ENCODE measurements at regions not wholly inside any gene's neighbourhood (a gene's known extent, or its start where the extent isn't known, plus 50 kb on each side); places are given as distances from the start of the nearest gene placed in this dataset.

- ATAC-seq (no peak), DNase-seq (no peak)
- Mint-ChIP-seq H3K4me1 (no peaks in the 10 kb centered on the region), H3K4me3 (no peak overlapping the region), H3K9me3 (no peaks in the 10 kb centered on the region), H3K27ac (no peak overlapping the region), H3K27me3 (peaks cover 7% of the 10 kb centered on the region)
These were observed 120.0 kb upstream of the FOXF1 start for GRCh38 chr16:86390335-86390734.

- no peak overlapping the region for H3K4me3 Mint-ChIP-seq
- no peak overlapping the region for H3K27ac Mint-ChIP-seq
- no peaks in the 10 kb centered on the region for H3K9me3 Mint-ChIP-seq
- H3K27me3 Mint-ChIP-seq: peaks cover 7% of the 10 kb centered on the region
- H3K4me1 Mint-ChIP-seq: no peaks in the 10 kb centered on the region
- no peak for ATAC-seq
- no peak for DNase-seq
These were observed 118.8 kb upstream of the FOXF1 start for GRCh38 chr16:86391486-86391885.

GRCh38 chr16:86391984-86392383 lies 118.3 kb upstream of the FOXF1 start:
- Mint-ChIP-seq H3K9me3 (no peaks in the 10 kb centered on the region), H3K4me3 (no peak overlapping the region), H3K4me1 (no peaks in the 10 kb centered on the region), H3K27me3 (peaks cover 10% of the 10 kb centered on the region), H3K27ac (no peak overlapping the region)
- DNase-seq: no peak
- ATAC-seq: no peak

GRCh38 chr16:86392436-86393152 lies 117.7 kb upstream of the FOXF1 start:
- no peak overlapping the region for H3K27ac Mint-ChIP-seq
- no peak for ATAC-seq
- H3K27me3 Mint-ChIP-seq: peaks cover 11% of the 10 kb centered on the region
- H3K4me3 Mint-ChIP-seq: no peak overlapping the region
- no peak for DNase-seq
- H3K9me3 Mint-ChIP-seq: no peaks in the 10 kb centered on the region
- no peaks in the 10 kb centered on the region for H3K4me1 Mint-ChIP-seq

- H3K27me3 Mint-ChIP-seq: peaks cover 6% of the 10 kb centered on the region
- H3K4me1 Mint-ChIP-seq: no peaks in the 10 kb centered on the region
- ATAC-seq: no peak
- H3K27ac Mint-ChIP-seq: no peak overlapping the region
- DNase-seq: no peak
- H3K4me3 Mint-ChIP-seq: no peak overlapping the region
- no peaks in the 10 kb centered on the region for H3K9me3 Mint-ChIP-seq
These were observed 116.3 kb upstream of the FOXF1 start for GRCh38 chr16:86393907-86394626.

- Mint-ChIP-seq H3K27ac (no peak overlapping the region), H3K27me3 (peaks cover 6% of the 10 kb centered on the region), H3K4me1 (no peaks in the 10 kb centered on the region), H3K4me3 (no peak overlapping the region), H3K9me3 (no peaks in the 10 kb centered on the region)
- no peak for ATAC-seq
- no peak for DNase-seq
These were observed 114.8 kb upstream of the FOXF1 start for GRCh38 chr16:86395477-86395876.

GRCh38 chr16:86396422-86396821 lies 113.9 kb upstream of the FOXF1 start:
- ATAC-seq (no peak), DNase-seq (no peak)
- no peaks in the 10 kb centered on the region for H3K4me1 Mint-ChIP-seq
- no peaks in the 10 kb centered on the region for H3K9me3 Mint-ChIP-seq
- no peak overlapping the region for H3K27ac Mint-ChIP-seq
- no peak overlapping the region for H3K4me3 Mint-ChIP-seq
- peaks cover 8% of the 10 kb centered on the region for H3K27me3 Mint-ChIP-seq

- ATAC-seq (no peak), DNase-seq (no peak)
- peaks cover 13% of the 10 kb centered on the region for H3K27me3 Mint-ChIP-seq
- no peaks in the 10 kb centered on the region for H3K4me1 Mint-ChIP-seq
- no peak overlapping the region for H3K4me3 Mint-ChIP-seq
- H3K9me3 Mint-ChIP-seq: no peaks in the 10 kb centered on the region
- H3K27ac Mint-ChIP-seq: no peak overlapping the region
These were observed 113.4 kb upstream of the FOXF1 start for GRCh38 chr16:86396901-86397311.

GRCh38 chr16:86398201-86398600 lies 112.1 kb upstream of the FOXF1 start:
- Mint-ChIP-seq H3K27ac (no peak overlapping the region), H3K27me3 (peaks cover 17% of the 10 kb centered on the region), H3K4me3 (no peak overlapping the region), H3K9me3 (no peaks in the 10 kb centered on the region), H3K4me1 (no peaks in the 10 kb centered on the region)
- DNase-seq (no peak), ATAC-seq (no peak)

- H3K9me3 Mint-ChIP-seq: no peaks in the 10 kb centered on the region
- ATAC-seq: no peak
- H3K27me3 Mint-ChIP-seq: peaks cover 21% of the 10 kb centered on the region
- H3K27ac Mint-ChIP-seq: no peak overlapping the region
- no peaks in the 10 kb centered on the region for H3K4me1 Mint-ChIP-seq
- no peak overlapping the region for H3K4me3 Mint-ChIP-seq
- no peak for DNase-seq
These were observed 111.7 kb upstream of the FOXF1 start for GRCh38 chr16:86398622-86399021.

GRCh38 chr16:86401126-86401525 lies 109.2 kb upstream of the FOXF1 start:
- peaks cover 34% of the 10 kb centered on the region for H3K27me3 Mint-ChIP-seq

GRCh38 chr16:86403085-86403484 lies 107.2 kb upstream of the FOXF1 start:
- Mint-ChIP-seq H3K4me1 (no peaks in the 10 kb centered on the region), H3K4me3 (no peak overlapping the region), H3K9me3 (no peaks in the 10 kb centered on the region), H3K27me3 (peaks cover 28% of the 10 kb centered on the region), H3K27ac (no peak overlapping the region)
- DNase-seq: no peak
- ATAC-seq: no peak

More at GRCh38 chr16:86401126-86401525, 109.2 kb upstream of the FOXF1 start:
- Mint-ChIP-seq H3K9me3 (no peaks in the 10 kb centered on the region), H3K4me1 (no peaks in the 10 kb centered on the region), H3K27ac (no peak overlapping the region), H3K4me3 (no peak overlapping the region)
- DNase-seq (no peak), ATAC-seq (no peak)

GRCh38 chr16:86403541-86404163 lies 106.7 kb upstream of the FOXF1 start:
- Mint-ChIP-seq H3K9me3 (no peaks in the 10 kb centered on the region), H3K27me3 (peaks cover 30% of the 10 kb centered on the region), H3K4me3 (no peak overlapping the region), H3K27ac (no peak overlapping the region), H3K4me1 (no peaks in the 10 kb centered on the region)
- no peak for ATAC-seq
- no peak for DNase-seq

GRCh38 chr16:86404678-86405077 lies 105.6 kb upstream of the FOXF1 start:
- ATAC-seq (no peak), DNase-seq (no peak)
- Mint-ChIP-seq H3K9me3 (no peaks in the 10 kb centered on the region), H3K4me1 (no peaks in the 10 kb centered on the region), H3K27ac (no peak overlapping the region), H3K4me3 (no peak overlapping the region), H3K27me3 (peaks cover 40% of the 10 kb centered on the region)

- peaks cover 41% of the 10 kb centered on the region for H3K27me3 Mint-ChIP-seq
- H3K4me1 Mint-ChIP-seq: no peaks in the 10 kb centered on the region
- no peaks in the 10 kb centered on the region for H3K9me3 Mint-ChIP-seq
- H3K4me3 Mint-ChIP-seq: no peak overlapping the region
- ATAC-seq (no peak), DNase-seq (no peak)
- no peak overlapping the region for H3K27ac Mint-ChIP-seq
These were observed 105.0 kb upstream of the FOXF1 start for GRCh38 chr16:86405319-86405718.

- Mint-ChIP-seq H3K4me1 (no peaks in the 10 kb centered on the region), H3K4me3 (no peak overlapping the region), H3K9me3 (peaks cover 0 to 7% of the 10 kb centered on the region in 2 donors), H3K27ac (no peak overlapping the region), H3K27me3 (peaks cover 41% of the 10 kb centered on the region)
- no peak for DNase-seq
- ATAC-seq: no peak
These were observed 104.3 kb upstream of the FOXF1 start for GRCh38 chr16:86406056-86406455.
